ENCODE measurements at regions not wholly inside any gene's neighbourhood (a gene's known extent, or its start where the extent isn't known, plus 50 kb on each side); places are given as distances from the start of the nearest gene placed in this dataset.
"Not testable (repeated sequence)": the region's sequence is repeated elsewhere in the genome, so short reads cannot be mapped to it uniquely, and the experiment has no call there.

DNA sequence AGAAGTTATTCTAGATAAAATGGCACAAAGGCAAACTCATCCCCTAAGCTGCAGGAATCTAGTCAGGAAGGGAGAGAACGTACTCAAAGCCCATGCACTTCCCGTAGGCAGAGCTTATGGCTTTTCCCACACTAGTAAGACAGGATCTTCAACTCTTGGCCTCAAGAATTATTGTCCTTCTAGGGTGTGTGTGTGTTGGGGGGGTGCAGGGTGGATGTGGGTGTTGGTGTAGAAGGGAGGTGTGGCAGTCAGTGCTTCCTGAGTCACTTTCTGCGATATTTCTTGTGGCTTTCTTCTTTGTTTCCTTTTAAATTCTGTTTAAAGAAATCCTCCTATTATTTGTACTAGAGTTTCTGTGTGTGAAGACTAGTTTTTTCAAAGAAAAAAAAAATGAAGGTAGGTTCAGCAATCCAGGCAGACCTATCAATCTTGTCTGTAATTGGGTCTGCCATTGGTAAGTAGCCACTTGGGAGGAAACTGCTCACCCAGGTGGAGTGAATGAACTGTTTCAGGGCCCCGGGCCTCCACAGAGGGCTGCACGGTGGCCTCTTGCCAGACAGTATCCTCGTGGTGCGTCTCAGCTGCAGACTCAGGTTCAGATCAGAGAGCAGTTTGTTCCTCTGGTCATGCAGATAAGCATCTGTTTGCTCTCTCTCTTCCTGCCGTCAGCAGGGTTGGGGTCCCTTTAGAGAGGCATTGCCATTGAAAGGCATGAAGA is 131.9 kb downstream of the NPR3 start:
- DNase-seq (ENCODE audit: low read depth in 2 of 2), result no peak

DNA sequence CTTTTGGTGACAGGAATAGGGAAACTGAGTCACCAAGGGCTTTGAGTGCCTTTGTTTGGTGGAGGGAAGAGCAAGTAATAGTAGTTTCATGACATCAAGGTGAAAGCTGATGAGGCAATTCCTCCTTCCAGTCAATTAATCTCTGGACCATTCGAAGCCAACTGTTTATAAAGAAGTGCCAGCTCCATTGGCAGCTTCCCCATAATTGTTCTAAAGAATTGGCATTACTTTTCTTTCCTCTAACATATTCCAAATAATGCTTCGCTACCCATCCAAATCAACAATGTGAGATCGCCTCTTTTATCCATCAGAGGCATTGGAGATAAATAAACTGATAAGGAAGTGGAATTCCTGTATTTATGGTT is 132.4 kb downstream of the NPR3 start:
- no peak for DNase-seq (ENCODE audit: low read depth in 2 of 2)

DNA sequence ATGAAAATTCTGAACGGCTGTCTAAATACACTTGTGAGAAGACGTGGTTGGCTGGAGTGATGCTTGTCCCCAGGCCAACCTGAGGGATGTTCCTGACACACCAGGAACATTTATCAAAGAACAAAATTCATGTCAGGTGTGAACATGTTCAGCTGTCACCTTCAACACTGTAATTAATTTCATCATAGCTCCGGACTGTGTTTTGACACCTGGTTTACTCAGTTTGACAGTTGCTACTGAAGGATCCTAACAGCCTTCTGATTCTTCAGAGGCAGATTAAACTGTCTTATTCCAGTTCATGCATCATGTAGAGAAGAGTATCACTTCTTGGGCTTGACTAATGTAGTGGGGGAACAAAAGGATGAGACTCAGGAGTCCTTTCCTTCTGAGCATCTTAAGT is 134.1 kb downstream of the NPR3 start:
- no peak for DNase-seq (ENCODE audit: low read depth in 2 of 2)

DNA sequence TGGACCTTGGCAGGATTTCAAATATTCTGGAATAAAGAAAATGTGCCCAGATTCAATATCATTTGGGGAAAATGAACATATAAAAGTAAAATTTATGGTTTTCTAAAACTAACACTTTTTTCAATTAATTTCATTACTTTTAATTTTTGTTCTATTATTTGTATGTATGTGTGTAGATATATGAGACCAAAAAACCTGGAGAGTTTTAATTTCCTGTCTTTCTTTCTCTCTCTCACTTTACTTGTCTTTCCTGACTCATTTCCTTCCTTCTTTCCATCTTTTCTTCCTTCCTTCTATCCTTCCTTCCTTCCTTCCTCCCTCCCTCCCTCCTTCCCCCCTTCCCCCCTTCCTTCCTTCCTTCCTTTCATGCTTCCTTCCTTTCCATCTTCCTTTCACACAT is 137.0 kb downstream of the NPR3 start:
- no peak for DNase-seq (ENCODE audit: low read depth in 2 of 2)

DNA sequence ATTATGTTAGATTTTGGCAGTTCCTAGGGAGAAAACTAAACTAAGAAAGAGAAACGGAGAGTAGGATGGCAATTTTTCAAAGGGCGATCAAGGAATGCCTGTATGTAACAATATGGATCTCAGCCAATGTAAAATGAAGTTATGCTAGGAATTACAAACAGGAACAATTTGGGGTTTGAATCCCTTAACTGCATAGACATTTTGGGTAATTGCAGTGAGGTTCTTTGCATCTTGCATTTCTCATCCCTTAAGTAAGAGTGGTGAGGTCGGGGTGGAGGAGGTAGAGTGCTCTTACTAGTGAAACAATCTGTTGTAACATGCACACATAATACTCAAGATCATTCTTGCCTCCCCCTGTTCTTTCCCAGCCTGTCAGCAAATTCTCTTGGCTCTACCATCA is 137.6 kb downstream of the NPR3 start:
- DNase-seq (ENCODE audit: low read depth in 2 of 2), result peak in 1 of 2 experiments; percentile 42

DNA sequence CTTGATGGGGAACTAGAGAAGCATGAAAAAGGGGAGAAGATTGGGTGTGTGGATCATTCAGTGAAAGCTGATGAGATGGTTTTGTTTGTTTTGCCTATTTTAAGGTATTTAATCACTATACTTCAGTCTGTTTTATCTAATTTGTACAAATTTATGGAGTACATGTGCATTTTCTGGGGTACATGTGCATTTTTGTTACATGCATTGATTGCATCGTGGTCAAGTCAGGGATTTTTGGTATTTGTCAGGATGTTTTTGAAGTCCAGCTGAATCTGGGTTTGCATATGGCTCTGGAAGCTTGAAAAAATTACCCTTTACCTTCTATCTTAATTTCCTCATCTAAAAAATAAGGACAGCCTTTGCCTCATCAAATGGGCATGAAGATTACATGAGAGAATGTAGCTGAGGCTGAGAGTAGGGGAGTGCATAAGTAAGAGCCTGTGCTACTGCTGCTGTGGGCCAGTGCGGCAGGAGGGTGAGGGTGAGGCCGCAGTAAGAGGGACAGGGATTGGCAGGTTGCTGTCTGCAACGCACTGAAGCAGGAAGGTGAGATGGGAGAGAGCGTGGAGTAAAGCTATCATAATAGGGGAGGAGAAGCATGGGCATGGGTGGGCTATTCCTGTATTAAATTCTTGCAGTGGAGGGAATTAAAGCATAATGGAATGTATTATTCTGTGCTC is 139.8 kb downstream of the NPR3 start:
- no peak for DNase-seq (ENCODE audit: low read depth in 2 of 2)

DNA sequence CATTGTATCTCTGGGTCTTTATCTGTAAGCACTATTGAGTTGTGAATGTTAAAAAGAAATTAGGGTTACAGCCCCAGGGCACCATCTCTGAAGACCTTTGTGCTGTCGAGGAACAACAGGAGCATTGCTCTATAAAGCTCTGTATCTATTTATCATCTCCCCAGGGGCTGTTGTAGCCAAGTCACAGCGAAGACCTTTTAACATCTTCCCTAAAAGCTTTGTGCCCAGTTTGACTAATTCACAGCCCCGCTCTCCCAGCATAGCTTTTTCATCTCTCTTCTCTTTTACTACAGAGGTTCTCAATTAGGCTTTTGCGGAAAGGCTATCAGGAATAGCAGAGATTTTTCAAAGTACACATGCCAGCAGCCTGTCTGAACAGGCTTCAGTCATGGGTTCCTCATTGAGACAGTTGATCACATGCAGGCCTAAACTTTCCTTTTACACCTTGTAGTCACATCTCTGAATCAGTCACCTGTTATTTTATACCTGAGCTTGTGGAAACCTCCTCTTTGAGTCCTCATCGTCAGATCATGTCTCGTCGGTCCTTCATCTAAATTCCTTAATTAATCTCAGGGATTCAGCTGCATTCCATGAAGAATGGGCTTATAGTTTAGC is 140.5 kb downstream of the NPR3 start:
- DNase-seq (ENCODE audit: low read depth in 2 of 2), result no peak

DNA sequence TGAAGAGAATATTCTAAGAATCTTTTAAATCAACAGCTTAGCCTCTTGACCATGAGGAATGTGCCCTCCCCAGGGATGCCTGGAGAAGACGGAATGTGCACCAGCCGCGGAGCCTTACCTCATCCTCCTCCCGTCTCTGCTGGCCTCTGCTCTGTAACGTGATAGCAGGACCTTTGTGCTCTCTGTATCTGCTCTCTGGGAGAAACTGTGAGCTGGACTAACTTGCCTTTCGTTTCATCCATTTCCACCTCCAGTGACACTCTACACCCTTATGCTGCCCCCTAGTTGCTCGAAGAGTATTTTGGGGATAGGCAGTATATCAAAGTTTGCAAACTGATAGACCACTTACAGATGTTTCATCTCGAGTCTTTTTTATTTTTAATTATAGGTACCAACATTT is 141.4 kb downstream of the NPR3 start:
- DNase-seq (ENCODE audit: low read depth in 2 of 2), result peak in 1 of 2 experiments; percentile 56

DNA sequence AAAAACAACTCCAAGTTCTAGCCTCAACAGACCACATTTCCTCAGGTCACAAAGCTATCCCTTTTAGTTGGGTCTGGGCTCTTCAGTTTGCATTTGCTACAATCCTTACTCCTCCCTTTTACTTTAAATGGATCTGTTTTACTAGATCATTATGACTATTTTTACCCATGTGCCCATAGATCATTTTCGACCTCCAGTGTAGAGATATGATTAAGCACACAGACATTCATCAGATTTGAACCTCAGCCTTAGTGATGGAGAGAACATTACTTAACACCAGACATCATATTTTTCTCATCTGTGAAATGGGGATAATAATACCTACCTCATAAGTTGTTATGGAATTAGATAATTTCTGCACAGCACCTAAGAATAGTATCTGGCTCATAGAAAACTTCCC is 141.9 kb downstream of the NPR3 start:
- no peak for DNase-seq (ENCODE audit: low read depth in 2 of 2)

DNA sequence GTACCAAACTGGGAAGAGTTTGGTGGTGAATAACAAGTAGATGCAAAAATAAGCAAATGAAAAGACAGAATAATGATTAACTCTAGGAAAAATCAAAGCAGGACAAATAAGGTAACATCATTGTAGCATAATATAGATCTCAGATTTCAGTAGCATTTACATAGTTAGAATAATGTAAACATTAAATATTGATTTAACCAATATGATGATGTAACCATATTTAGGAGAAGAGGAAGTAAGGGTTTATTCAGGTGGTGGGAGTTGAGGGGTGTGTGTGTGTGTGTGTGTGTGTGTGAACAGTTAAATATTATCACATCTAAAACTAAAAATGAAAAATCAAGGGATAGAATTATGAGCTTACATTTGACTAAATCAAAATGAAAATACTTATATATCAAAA is 143.4 kb downstream of the NPR3 start:
- DNase-seq (ENCODE audit: low read depth in 2 of 2), result no peak

DNA sequence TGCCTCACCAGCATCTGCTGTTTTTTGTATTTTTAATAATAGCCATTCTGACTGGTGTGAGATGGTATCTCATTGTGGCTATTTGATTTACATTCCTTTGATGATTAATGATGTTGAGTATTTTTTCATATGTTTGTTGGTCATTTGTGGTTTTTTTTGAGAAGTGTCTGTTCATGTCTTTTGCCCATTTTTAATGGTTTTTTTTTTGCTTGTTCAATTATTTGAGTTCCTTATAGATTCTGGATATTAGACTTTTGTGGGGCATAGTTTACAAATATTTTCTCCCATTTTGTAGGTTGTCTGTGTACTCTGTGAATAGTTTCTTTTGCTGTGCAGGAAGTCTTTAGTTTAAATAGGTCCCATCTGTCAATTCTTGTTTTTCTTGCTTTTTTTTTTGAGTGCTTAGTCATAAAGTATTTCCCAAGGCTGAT is 148.1 kb downstream of the NPR3 start:
- DNase-seq (ENCODE audit: low read depth in 2 of 2), result no peak

DNA sequence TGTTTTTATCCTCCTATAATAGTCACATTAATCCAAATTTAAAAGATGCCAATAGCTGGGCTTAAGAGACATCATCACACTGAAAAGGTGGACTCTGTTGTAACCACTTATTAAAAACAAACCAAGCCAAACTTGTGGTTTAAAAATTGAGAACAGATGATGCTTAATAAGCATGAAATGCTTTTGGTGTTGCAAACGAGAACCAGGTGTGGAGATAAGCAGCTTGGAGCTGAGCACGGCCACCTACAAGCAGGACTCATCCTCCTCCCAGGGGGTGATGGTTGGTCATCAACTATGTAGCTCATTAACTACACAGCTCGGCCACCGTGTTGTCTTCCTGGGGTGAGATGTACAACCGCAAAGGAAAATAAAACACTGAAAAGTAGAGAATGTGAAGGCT is 154.4 kb downstream of the NPR3 start:
- DNase-seq (ENCODE audit: low read depth in 2 of 2), result peak; percentile 76 to 83

DNA sequence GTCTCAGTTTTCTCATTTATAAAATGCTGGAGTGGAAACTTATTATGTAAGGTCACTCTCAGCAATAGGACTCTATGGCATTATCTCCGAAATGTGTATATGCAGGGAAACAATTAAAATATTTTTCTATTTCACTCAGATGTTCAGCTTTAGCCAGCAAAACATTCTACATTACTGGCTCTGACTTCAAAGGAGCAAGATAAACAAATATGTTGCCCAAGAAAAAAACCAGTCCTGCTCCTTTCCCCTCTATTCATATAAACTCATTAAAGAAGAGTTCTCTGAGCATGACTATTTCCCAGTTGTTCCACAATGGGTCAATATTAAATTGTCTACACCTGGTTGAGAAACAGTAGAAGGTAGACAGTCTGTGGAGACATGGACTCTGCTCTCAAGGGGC is 155.0 kb downstream of the NPR3 start:
- no peak for DNase-seq (ENCODE audit: low read depth in 2 of 2)

DNA sequence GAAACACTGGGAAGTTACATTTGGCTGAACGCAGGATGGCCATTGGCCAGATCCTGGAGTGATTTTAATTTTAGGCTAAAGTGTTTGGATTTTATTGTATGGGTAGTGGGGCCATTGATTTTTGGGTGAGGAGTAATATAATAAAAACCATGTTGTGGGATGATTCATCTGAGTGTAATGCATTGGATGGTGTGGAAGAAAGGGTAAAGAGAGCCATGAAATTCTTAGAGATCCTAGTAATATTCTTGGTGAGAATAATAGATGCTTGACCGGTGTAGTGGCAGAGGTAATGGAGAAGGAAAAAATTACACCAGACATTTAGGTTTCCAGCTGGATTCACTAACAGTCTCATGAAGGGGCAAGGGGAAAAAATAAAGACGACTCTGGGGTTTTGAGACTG is 158.1 kb downstream of the NPR3 start:
- peak; percentile 76 to 77 for DNase-seq (ENCODE audit: low read depth in 2 of 2)

DNA sequence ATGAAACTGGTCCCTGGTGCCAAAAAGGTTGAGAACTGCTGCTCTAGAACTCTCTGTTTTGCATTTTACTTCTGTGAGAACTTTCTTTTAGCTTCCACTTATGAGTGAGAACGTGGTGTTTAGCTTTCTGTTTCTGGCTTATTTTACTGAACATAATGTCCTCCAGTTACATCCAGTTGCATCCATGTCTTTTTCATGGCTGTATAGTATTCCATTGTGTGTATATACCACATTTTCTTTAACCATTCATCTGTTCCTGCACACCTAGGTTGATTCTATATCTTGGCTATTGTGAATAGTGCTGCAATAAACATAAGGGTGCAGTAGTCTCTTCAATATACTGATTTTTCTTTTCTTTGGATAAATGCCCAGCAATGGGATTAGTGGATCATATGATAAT is 165.7 kb downstream of the NPR3 start:
- DNase-seq (ENCODE audit: low read depth in 2 of 2), result no peak

DNA sequence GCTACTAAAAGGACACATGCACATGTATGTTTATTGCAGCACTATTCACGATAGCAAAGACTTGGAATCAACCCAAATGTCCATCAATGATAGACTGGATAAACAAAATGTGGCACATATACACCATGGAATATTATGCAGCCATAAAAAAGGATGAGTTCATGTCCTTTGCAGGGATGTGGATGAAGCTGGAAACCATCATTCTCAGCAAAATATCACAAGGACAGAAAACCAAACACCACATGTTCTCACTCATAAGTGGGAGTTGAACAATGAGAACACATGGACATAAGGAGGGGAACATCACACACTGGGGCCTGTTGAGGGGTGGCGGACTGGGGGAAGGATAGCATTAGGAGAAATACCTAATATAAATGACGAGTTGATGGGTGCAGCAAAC is 168.2 kb downstream of the NPR3 start:
- DNase-seq (ENCODE audit: low read depth in 2 of 2), result not testable (repeated sequence)

DNA sequence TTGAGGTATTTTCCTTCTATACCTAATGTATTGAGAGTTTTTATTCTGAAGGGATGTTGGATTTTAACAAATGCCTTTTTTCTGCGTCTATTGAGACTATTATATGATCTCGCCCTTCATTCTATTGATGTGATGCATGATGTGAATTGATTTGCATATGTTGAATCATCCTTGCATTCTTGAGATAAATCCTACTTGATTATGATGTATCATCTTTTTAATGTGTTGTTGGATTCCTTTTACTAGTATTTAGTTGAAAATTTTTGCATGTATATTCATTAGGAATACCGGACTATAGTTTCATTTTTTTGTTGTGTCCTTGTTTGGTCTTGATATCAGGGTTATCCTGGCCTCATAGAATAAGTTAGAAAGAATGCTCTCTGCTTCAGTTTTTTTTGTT is 169.7 kb downstream of the NPR3 start:
- peak in 1 of 2 experiments; percentile 13 for DNase-seq (ENCODE audit: low read depth in 2 of 2)

DNA sequence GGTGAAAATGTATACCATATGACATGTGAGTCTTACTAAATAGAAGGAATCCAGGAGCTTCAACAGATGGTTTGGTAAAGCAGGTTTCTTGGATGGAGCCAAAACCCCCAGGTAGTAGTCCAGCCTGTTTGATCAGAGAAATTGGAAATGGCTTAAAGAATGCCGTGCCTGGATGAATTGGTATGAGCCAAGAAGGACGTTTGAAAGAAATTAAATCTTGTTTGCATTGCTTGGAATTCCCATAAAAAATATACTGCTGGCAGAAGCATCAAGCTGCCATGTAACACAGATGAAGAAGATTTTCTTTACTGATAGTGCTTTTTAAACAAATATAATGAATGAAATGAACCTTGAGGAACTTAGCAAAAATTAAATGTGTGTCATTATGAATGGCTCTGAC is 176.3 kb downstream of the NPR3 start:
- DNase-seq (ENCODE audit: low read depth in 2 of 2), result no peak

DNA sequence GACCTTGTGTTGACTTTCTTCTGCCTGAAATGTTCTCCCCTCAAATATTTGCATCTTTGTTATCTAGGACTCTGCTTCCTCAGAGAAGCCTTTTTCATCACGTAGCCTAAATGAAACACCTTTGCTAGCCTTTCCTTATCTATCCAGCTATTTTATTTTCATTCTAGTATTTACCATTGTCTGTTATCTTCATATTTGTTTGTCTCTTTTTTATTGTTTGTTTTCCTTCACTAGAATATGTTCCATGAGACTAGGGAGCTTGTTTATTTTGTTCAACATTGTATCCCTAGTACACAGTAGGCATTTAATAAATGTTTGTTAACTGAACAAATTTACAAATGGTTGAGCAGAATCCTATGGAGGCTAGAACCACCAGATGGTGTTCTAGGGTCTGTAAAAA is 178.0 kb downstream of the NPR3 start:
- DNase-seq (ENCODE audit: low read depth in 2 of 2), result no peak

DNA sequence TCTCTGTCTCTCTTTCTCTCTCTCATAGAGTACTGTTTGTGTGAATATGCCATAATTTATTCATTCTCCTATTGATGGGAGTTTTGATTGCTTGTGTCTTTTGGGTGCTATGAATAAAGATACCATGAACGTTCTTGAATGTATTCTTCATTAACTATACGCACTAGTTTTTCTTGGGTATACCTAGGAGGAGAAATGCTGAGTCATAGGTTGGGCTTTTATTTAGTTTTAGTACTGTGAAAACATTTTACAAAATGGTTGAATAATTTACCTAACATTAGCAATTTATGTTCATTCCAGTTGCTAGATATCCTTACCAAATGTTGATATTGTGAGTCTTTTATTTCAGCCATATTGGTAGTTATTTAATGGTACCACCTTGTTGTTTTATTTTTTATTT is 192.5 kb downstream of the NPR3 start:
- no peak for DNase-seq (ENCODE audit: low read depth in 2 of 2)

DNA sequence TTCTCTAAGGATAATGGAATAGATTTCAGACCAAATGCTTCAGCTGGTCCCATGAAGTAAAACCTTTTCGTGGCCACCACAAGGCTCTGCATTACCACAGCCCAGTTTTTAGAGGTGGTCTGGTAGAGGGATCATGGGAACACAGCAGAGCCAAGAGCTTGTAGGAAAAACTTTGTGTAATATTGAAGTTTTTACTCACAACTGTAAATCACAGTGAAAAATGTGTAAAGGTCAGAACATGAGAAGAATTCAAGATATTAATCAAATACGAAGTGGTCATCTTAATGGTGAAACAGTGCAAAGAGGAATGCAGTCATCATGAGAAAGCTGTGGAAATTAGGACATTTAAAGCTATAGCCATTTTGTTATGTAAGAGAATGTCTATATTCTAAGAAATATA is 197.5 kb downstream of the NPR3 start:
- DNase-seq (ENCODE audit: low read depth in 2 of 2), result no peak

DNA sequence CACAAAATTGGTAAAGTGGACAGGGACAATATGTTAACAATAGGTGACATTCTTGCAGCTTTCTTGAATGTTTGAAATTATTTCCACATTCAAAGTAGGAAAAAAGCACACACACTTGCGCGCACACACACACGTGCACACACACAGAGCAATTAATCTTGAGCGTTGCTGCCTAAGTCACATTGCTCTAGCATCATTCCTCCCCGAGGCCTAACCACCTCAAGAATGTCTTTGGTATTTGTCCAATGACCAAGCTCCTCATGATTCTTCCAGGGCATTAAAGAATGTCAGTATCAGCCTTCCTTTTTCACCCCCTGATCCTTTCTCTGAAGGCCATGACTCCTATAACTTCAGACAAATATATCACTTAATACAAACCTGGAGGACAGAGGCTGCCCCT is 198.1 kb downstream of the NPR3 start:
- DNase-seq (ENCODE audit: low read depth in 2 of 2), result peak; percentile 57 to 59

DNA sequence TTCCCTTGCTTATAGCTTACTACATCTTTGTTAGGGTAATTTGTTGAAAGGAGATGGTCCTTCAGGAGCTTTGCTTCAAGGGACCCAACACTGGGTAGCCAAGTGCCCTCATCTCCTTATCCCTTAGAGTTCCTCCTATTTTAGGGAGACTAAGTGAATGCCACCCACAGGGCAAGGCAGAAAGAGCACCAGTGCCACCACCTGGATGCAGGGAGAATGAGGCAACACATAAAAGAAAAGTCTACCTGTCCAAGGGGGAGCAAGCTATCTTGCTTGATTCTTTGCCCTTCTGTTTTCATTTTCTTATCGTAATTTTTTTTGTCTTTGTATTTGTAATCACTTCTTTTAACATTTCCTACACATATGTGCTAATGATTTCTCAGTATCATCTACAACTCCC is 205.5 kb downstream of the NPR3 start:
- DNase-seq (ENCODE audit: low read depth in 2 of 2), result peak in 1 of 2 experiments; percentile 13

All from fibroblast of skin of left biceps (primary cell).